CD4-positive, alpha-beta T cell treated with Interleukin-17A for 1 hour (primary cell): ENCODE measurements at regions not wholly inside any gene's neighbourhood (a gene's known extent, or its start where the extent isn't known, plus 50 kb on each side); places are given as distances from the start of the nearest gene placed in this dataset.

Source experiments
- DNase-seq: peaks from one replicate; pipeline ENCODE4 v3.0.0-alpha.2; 2020

DNA sequence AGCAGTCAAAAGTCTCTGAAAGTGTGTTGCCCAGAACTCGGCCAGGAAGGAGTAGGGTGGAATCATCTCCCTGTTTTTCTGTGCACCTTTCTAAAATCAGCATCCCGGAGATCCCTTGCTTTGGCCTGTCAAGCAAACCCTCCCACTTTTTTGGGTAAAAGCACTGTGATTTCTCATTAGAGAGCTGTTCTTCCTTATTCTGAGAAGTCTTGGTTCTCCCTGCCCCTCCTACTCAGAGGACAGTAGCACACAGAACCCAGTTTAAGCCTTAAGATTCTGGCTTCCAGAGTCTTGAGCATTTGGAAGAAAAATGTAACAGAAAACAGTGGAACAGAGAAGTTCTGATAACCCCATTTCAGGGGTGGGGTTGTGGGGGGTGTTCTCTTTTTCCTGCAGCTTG, 52.6 kb upstream of the KATNAL1 start:
- DNase-seq = no peak

DNA sequence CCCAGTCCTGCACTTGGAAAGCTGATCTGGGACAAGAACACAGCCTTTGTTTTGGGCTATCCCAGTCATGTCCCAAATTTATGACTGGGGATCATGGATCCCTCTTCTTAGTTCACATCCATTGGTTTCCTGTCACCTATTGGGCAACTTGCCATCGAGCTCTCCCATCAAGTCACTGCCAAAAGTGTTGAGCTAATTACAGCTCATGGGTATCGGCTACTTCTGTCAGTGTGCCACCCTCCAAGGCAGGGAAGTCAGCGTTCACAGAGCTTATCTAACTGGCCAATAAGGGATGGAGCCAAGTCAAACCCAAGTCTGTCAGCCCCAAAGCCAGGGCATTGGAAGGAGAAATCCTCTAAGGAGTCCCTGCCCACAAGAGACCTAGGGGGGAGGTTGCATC, 53.2 kb upstream of the KATNAL1 start:
- no peak for DNase-seq

DNA sequence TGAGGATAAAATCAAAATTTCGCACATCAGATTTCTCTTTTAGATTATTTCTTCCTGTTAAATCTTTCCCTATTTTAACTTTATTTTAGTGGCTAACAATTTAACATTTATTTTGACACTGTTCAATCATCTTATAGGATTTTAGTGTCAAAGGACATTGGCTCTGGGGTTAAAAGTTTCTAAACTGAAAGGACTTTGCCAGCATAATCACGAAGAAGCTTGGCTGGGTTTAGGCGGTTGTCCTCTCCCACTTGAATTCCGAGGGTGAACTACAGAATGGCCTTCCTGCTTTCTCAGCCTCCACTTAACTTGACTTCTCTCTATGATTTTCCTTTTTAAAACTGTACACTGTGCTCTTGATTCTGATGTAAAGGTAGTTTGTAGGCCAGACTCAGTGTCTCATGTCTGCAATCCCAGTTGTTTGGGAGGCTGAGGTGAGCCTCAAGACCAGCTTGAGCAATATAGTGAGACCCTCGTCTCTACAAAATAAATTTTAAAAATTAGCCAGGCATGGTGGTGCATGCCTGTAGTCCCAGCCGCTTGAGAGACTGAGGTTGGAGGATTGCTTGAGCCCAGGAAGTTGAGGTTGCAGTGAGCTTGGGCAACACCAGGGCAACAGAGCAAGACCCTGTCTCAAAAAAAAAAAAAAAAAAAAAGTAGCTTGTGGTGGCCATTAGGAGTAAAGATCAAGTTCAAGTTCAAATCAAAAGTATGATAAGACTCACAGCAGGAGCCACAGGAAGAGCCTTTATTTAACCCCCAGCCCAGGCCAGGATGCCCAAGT, 54.8 kb upstream of the KATNAL1 start:
- DNase-seq = no peak

DNA sequence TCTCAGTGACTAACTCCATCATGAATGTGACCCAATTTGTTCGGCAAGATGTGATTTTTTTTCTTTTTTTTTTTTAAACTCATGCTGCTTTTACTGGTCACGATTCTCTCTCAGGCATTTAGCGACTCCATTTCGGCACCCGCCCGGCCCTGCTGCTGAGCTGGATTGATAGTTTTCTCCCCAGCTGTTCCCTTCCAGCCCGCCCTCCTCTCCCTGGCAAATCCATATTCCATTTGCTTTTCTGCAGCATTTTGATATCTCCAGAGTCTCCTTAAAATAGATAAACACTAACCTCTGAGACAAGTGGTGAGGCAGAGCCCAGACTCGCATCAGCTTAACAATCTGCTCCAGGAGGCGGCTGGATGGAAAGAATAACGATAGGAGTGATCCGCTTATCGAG, 55.5 kb upstream of the KATNAL1 start:
- DNase-seq = no peak

DNA sequence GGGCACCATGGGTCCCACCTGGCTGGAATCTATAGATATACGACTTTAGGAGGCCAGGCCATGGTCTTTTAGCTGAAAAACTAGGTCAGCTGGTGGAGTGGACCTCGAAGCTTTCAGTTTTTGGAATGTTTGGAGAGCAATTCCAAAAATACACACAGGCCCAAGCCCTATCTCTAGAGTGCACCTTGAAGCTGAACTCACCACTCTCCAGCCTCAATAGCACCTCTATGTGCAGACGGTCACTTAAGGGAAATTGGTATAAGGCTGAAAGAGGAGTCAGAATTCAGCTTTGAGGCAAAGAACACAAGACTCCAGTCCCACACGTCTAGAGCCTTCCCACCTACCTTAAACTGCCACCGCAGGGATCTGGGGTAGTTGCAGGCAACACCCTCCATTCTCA, 56.4 kb upstream of the KATNAL1 start:
- no peak for DNase-seq

DNA sequence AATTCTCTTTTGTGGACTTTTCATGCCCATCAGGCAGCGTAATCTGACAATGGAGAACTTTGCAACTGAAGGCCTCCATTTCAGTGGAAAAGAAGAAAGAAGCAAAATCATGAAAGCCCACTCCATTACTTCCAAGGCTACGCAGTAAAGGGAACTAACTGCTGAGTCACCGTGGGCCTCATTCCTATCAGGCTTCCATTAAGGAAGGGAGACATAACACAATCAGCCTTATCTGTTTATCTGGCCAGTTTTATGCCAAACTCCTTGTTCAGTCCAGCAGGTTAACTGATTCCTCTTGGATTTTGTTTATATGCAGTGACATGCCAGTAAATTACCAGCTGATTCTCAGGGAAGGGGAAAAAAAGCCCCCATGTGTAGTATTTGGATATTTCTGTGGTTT, 56.8 kb upstream of the KATNAL1 start:
- DNase-seq = no peak

DNA sequence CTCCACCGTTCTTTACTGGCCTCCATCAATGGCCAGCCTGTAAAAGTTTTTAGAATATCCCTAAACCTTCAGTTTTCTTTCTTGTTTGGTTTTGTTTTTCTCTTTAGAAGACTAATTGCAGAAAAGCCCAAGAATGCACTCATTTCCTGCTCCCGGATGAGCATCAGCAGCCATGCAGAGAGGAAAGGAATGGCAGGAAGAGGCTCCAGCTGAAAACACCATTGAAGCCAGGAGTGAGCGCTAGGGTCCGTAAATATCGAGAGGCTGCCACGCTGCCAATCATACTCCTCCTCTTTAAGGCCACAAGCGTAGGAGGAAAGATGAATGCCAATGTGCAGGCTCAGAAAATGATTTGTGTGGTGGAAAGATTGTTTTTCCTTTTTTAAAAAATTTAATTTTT, 57.4 kb upstream of the UBE2L5 start:
- no peak for DNase-seq

DNA sequence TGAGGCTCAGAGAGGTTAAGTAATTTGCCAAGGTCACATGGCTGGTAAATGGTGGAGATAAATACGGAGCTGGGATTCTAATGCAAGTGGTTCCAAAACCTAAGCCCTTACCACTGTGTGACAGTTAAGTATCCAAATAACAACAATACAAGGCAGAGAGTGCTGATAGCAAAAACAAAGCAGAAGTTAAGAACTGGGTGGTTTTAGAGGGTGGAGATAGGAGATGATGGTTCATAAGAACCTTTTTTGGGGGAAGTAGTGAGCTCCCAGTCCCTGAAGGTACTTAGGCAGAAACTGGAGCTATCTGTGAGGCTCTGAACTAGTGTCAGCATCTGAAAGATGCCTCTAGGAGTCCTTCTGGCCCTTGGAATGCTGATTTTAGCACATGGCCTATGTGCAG, 56.2 kb upstream of the UBE2L5 start:
- no peak for DNase-seq

DNA sequence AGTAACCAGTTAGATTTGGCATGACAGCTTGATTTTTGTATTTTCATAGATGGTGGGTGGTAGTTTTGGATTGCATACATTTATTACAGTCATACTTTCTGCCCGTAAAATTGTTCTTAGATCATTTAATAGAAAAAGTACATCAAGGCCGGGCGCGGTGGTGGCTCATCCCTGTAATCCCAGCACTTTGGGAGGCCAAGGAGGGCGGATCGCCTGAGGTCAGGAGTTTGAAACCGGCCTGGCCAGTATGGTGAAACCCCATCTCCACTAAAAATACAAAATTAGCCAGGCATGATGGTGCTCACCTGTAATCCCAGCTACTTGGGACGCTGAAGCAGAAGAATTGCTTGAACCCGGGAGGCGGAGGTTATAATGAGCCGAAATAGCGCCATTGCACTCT, 55.0 kb upstream of the UBE2L5 start:
- DNase-seq = no peak

DNA sequence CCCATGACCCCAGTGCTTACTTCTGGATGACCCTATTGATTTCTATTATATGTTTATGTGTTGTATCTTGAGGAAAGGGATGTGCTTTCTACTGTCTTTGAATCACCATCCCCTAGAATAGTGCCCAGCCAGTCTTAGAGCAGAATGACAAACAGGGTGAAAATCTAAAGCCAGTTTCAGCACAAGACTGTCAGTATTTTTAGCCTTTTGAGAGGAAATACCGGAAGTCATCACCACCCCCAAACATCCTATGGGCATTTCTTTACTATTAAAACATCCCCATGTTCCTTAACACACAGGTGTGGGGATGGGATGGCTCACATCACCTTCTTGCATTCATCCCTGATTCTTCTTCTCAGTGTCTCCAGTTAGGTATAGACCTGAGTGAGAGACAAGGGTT, 52.1 kb upstream of the UBE2L5 start:
- no peak for DNase-seq

DNA sequence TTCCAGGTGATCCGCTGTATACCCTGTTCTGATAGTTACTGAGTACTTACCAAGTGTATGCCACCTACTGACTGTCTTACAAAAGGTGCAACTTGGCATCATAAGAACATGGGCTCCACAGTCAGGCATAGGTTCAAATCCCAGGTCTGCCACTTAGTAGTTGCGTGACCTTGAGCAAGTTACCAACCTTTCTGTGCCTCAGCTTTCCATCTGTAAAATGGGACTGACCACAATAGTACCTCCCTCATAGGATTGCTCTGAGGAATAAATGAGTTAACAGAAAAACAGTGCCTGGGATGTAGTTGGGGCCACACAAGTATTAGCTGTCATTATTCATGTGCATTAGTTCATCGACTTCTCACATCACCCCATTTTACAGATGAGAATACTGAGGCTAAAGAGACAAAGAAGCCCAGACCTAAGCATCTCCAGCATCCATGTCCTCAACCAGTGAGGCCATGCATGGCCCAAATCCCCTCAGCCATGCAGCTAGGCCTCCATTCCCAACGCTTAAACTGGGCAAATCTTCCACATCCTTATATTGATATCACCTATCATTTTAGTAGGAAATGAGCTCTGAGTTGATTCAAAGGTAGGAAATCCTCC, 51.3 kb upstream of the UBE2L5 start:
- DNase-seq = no peak

DNA sequence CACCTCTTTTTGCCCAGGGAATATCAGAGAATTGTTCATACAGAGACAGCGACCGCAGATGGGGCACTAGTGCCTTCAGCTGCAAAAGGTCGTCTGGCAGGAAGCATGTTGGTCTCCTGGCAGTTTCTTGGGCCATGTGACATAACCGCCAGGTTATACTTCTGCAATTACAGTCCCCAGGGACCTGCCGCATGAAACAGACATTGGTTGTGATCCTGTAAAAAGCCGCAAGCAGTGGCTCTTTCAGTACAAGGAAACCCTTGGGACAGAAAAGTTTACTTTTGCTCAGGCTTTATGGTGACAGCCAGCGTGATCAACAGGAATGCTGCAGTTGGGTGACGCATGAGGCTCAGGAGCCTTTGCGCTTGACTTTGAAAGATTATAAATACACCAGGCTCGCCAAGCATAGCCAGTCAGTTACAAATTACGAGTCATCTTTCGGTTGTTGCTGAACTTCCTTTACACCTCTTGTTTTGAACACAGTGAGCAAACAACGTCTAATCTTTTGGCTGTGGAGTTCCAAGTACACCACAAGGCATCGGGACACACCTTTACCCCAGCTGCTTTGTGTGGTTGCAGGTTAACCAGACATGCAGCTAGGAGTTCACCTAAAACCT, 50.5 kb upstream of the UBE2L5 start:
- DNase-seq = peak; percentile 84
